Gastrocnemius medialis (tissue), 4 donors: ENCODE measurements at regions not wholly inside any gene's neighbourhood (a gene's known extent, or its start where the extent isn't known, plus 50 kb on each side); places are given as distances from the start of the nearest gene placed in this dataset.

ENCODE experiments used
- ATAC-seq, 2 donors: fragments of 150-250 bp; one replicate each; pipeline ENCODE4 v1.9.1; 2016
- DNase-seq, 2 donors: peaks; one replicate each; pipeline ENCODE4 v3.0.0-alpha.2; 2019
- H3K27ac ChIP-seq, 4 donors: fragments of 200-600 bp; sonication (generic); 1 replicate in 1 of 4; 2 replicates in 3 of 4; pipeline ENCODE4 v1.5.1; 2016 to 2018; ENCODE audit warnings: mild to moderate bottlenecking in 2 of 4, moderate library complexity in 1 of 4
- H3K27me3 ChIP-seq, 3 donors: fragments of 200-600 bp; sonication (generic) in 2 of 3; 1 replicate in 1 of 3; 2 replicates in 2 of 3; pipeline versions ENCODE4 v1.5.1 to v1.6.0; 2016 to 2019; ENCODE audit warnings: mild to moderate bottlenecking in 1 of 3, moderate library complexity in 1 of 3
- H3K36me3 ChIP-seq, 2 donors: fragments of 200-600 bp; sonication (generic) in 1 of 2; one replicate each; pipeline ENCODE4 v1.5.1; 2017 to 2018
- H3K4me1 ChIP-seq, 2 donors: fragments of 200-600 bp; sonication (generic) in 1 of 2; one replicate each; pipeline ENCODE4 v1.5.1; 2016 to 2017; ENCODE audit warnings: mild to moderate bottlenecking in 2 of 2
- H3K4me3 ChIP-seq, 4 donors: fragments of 200-600 bp; sonication (generic) in 3 of 4; 1 replicate in 1 of 4; 2 replicates in 3 of 4; pipeline ENCODE4 v1.5.1; 2016 to 2019; ENCODE audit warnings: mild to moderate bottlenecking in 2 of 4
- H3K9me3 ChIP-seq, 3 donors: fragments of 200-600 bp; sonication (generic) in 2 of 3; 1 replicate in 1 of 3; 2 replicates in 2 of 3; pipeline ENCODE4 v1.5.1; 2016 to 2019
- CTCF ChIP-seq, 5 experiments: fragments of 450-650 bp in 3 of 5; fragments of 200-600 bp in 2 of 5; sonication (generic) in 2 of 5; IDR thresholded peaks in 4 of 5; conservative IDR thresholded peaks in 1 of 5; 1 replicate in 4 of 5; 2 replicates in 1 of 5; pipeline ENCODE4 v1.5.1; 2016 to 2019; ENCODE audit warnings: antibody characterized with exemption in 5 of 5, mild to moderate bottlenecking in 3 of 5, moderate library complexity in 3 of 5
- POLR2A ChIP-seq, 2 donors: fragments of 450-650 bp; IDR thresholded peaks; one replicate each; pipeline ENCODE4 v1.6.1; 2017; ENCODE audit warnings: antibody characterized with exemption in 2 of 2, mild to moderate bottlenecking in 2 of 2, moderate library complexity in 2 of 2
- in situ Hi-C, 4 donors: fragments of 200-750 bp; cut with MboI; loops; one replicate each; pipeline versions ENCODE4 v1.15.0 to v1.8.0; 2017; ENCODE audit warnings: low sequenced_read_pairs in 4 of 4
- intact Hi-C: fragments of 100-400 bp; cut with DNase I; formaldehyde crosslinking; loops from one replicate; pipeline ENCODE4 v1.15.1; 2023; ENCODE audit warnings: low total_unique reads

DNA sequence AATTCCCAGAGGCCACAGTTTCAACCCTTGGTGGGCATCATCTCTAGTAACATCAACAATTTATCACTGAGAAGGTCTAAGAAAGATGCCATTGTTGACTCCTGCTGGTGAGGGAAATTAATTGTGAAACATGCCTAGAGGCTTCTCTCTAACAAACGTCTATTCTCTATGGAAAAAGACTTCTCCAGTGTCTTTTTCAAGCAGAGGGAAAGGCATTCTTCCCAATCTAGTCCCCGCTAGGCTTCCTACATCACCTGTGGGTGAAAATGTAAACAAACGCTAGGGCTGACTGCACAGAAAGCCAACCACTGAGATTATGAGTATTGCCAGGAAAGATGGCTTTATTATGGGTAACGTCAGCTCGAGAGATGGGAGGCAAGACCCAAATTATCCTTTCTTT is 677.4 kb downstream of the NCAM2 start:
- no peak overlapping the region for H3K4me3 ChIP-seq
- H3K9me3 ChIP-seq = no peaks in the 10 kb centered on the region
- ATAC-seq = no peak
- in situ Hi-C loops = no loop called here
- H3K36me3 ChIP-seq = no peaks in the 10 kb centered on the region
- DNase-seq = no peak
- TF ChIP-seq CTCF (IDR thresholded peaks at IDR 0.05 in 4 of 5, conservative IDR thresholded peaks at IDR 0.05 in 1 of 5) (no peak), POLR2A (IDR thresholded peaks at IDR 0.05) (no peak)
- H3K27ac ChIP-seq = no peak overlapping the region
- H3K27me3 ChIP-seq = no peaks in the 10 kb centered on the region
- H3K4me1 ChIP-seq = no peaks in the 10 kb centered on the region
- intact Hi-C loops = no loop called here

- in situ Hi-C loops = no loop called here
Observed at GRCh38 chr21:21682172-21682571, 684.0 kb downstream of the NCAM2 start.

DNA sequence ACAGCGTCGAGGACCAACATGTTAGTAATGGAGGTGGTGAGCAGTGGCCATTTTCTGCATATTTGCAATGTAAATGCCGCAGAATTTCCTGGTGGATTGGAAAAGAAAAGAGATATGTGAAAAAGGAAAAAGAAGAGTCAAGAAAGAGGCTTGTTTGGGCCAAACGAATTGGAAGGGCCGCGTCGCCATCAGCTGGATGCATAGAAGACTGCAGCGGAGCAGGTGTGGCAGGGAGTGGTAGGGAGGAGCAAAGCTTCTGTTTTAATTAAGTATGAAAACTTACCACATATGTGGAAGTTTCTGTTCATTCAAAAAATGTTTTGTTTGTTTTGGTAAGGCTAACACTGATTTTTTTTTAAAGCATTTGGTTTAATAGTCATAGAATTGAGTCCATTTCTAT is 690.7 kb downstream of the NCAM2 start:
- no peak overlapping the region for H3K4me3 ChIP-seq
- no peak for ATAC-seq
- no peaks in the 10 kb centered on the region for H3K4me1 ChIP-seq
- intact Hi-C loops (loop anchor here (10.0 kb wide), 1 partner anchor 926 kb away; no protein-coding TSS in a partner anchor), in situ Hi-C loops (no loop called here)
- TF ChIP-seq POLR2A (IDR thresholded peaks at IDR 0.05) (no peak), CTCF (IDR thresholded peaks at IDR 0.05 in 4 of 5, conservative IDR thresholded peaks at IDR 0.05 in 1 of 5) (no peak)
- H3K9me3 ChIP-seq = no peaks in the 10 kb centered on the region
- no peak overlapping the region for H3K27ac ChIP-seq
- DNase-seq = no peak
- no peaks in the 10 kb centered on the region for H3K27me3 ChIP-seq
- H3K36me3 ChIP-seq = no peaks in the 10 kb centered on the region

More at GRCh38 chr21:21682172-21682571, 684.0 kb downstream of the NCAM2 start:
- no peaks in the 10 kb centered on the region for H3K36me3 ChIP-seq
- no peak for DNase-seq
- H3K27me3 ChIP-seq = no peaks in the 10 kb centered on the region
- no peak overlapping the region for H3K4me3 ChIP-seq
- no peaks in the 10 kb centered on the region for H3K4me1 ChIP-seq
- H3K27ac ChIP-seq = no peak overlapping the region
- ATAC-seq = no peak
- no peak for TF ChIP-seq POLR2A (IDR thresholded peaks at IDR 0.05)
- intact Hi-C loops = loop anchor here (10.0 kb wide), 1 partner anchor 933 kb away; no protein-coding TSS in a partner anchor
- H3K9me3 ChIP-seq = no peaks in the 10 kb centered on the region

- Histone ChIP-seq H3K4me3 (no peak overlapping the region), H3K9me3 (no peaks in the 10 kb centered on the region), H3K27me3 (no peaks in the 10 kb centered on the region), H3K4me1 (no peaks in the 10 kb centered on the region), H3K36me3 (no peaks in the 10 kb centered on the region), H3K27ac (no peak overlapping the region)
- TF ChIP-seq POLR2A (IDR thresholded peaks at IDR 0.05) = no peak
- no peak for TF ChIP-seq CTCF (IDR thresholded peaks at IDR 0.05 in 4 of 5, conservative IDR thresholded peaks at IDR 0.05 in 1 of 5)
- no peak for DNase-seq
- intact Hi-C loops (no loop called here), in situ Hi-C loops (no loop called here)
- no peak for ATAC-seq
Observed at GRCh38 chr21:21690068-21690665, 692.0 kb downstream of the NCAM2 start.

GRCh38 chr21:21712748-21713520 is 714.7 kb downstream of the NCAM2 start:
- in situ Hi-C loops = no loop called here
- intact Hi-C loops = no loop called here
- Histone ChIP-seq H3K27ac (no peak overlapping the region), H3K4me3 (no peak overlapping the region), H3K9me3 (no peaks in the 10 kb centered on the region), H3K36me3 (no peaks in the 10 kb centered on the region), H3K27me3 (no peaks in the 10 kb centered on the region), H3K4me1 (no peaks in the 10 kb centered on the region)
- ATAC-seq (no peak), DNase-seq (no peak)
- TF ChIP-seq POLR2A (IDR thresholded peaks at IDR 0.05) = no peak
- TF ChIP-seq CTCF (IDR thresholded peaks at IDR 0.05 in 4 of 5, conservative IDR thresholded peaks at IDR 0.05 in 1 of 5) = no peak
